Fibroblast of lung (primary cell): ENCODE measurements at regions not wholly inside any gene's neighbourhood (a gene's known extent, or its start where the extent isn't known, plus 50 kb on each side); places are given as distances from the start of the nearest gene placed in this dataset.

Source experiments
- EZH2 ChIP-seq: IDR thresholded peaks from 2 replicates; pipeline ENCODE4 v1.5.1; 2012; ENCODE audit warnings: low read length, control low read depth, mild to moderate bottlenecking; ENCODE audit errors: missing control alignments
- TF ChIP-seq, protein P1 (sequence below), 2 donors: IDR thresholded peaks in 1 of 2; conservative IDR thresholded peaks in 1 of 2; 1 replicate in 1 of 2; 2 replicates in 1 of 2; pipeline ENCODE4 v1.5.1; 2011 to 2012; ENCODE audit warnings: low read length in 2 of 2, control low read depth in 1 of 2, inconsistent platforms in 1 of 2, low read depth in 1 of 2, mild to moderate bottlenecking in 1 of 2

DNA sequence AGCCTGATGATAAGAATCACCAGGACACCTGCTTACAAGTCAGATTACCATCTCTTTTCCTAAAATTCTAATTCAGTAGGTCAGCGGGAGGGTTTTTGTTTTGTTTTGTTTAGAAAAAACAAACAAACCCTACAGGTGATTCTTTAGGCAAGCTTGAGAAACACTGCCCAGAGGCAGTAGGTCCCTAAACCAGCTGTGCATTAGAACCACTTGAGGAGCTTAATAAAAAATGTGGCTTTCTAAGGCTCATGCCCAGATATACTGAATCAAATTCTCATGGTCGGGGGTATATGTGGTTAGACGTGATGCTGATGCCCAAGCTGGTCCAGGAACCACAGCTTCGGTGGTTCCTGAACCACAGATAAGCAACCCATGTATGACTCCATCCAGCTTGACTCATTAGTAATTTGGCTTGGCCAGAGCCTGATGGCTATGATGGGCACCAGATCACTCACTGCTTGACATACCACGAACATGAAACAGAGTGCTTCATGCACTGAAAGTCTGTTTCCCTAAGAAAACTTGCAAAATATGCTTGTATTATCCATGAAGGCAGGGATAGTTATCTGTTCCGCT, 338.1 kb upstream of the F9 start:
- TF ChIP-seq, protein P1, sequence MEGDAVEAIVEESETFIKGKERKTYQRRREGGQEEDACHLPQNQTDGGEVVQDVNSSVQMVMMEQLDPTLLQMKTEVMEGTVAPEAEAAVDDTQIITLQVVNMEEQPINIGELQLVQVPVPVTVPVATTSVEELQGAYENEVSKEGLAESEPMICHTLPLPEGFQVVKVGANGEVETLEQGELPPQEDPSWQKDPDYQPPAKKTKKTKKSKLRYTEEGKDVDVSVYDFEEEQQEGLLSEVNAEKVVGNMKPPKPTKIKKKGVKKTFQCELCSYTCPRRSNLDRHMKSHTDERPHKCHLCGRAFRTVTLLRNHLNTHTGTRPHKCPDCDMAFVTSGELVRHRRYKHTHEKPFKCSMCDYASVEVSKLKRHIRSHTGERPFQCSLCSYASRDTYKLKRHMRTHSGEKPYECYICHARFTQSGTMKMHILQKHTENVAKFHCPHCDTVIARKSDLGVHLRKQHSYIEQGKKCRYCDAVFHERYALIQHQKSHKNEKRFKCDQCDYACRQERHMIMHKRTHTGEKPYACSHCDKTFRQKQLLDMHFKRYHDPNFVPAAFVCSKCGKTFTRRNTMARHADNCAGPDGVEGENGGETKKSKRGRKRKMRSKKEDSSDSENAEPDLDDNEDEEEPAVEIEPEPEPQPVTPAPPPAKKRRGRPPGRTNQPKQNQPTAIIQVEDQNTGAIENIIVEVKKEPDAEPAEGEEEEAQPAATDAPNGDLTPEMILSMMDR (conservative IDR thresholded peaks at IDR 0.05 in 1 of 2, IDR thresholded peaks at IDR 0.05 in 1 of 2; ENCODE audit: low read depth in 1 of 2, low read length in 2 of 2): no peak
- no peak for TF ChIP-seq EZH2
